CD4-positive, alpha-beta T cell treated with Interleukin-4 for 1 hour (primary cell): ENCODE measurements at regions not wholly inside any gene's neighbourhood (a gene's known extent, or its start where the extent isn't known, plus 50 kb on each side); places are given as distances from the start of the nearest gene placed in this dataset.
"Not testable (repeated sequence)": the region's sequence is repeated elsewhere in the genome, so short reads cannot be mapped to it uniquely, and the experiment has no call there.

Source experiments
- DNase-seq, 2 donors: peaks; one replicate each; pipeline ENCODE4 v3.0.0-alpha.2; 2020 to 2022

- no peak for DNase-seq
Measured at GRCh38 chr4:147284256-147284835, 196.6 kb upstream of the EDNRA start.

GRCh38 chr4:147284935-147285334 lies 196.0 kb upstream of the EDNRA start:
- no peak for DNase-seq

- no peak for DNase-seq
Measured at GRCh38 chr4:147285751-147286150, 195.1 kb upstream of the EDNRA start.

GRCh38 chr4:147286846-147287587 lies 193.9 kb upstream of the EDNRA start:
- DNase-seq, result no peak

GRCh38 chr4:147287588-147287890 lies 193.4 kb upstream of the EDNRA start:
- no peak for DNase-seq

- no peak for DNase-seq
Measured at GRCh38 chr4:147288512-147288911, 192.4 kb upstream of the EDNRA start.

GRCh38 chr4:147289181-147289580 lies 191.7 kb upstream of the EDNRA start:
- no peak for DNase-seq

GRCh38 chr4:147292604-147293313 lies 188.1 kb upstream of the EDNRA start:
- not testable (repeated sequence) for DNase-seq

GRCh38 chr4:147293314-147293677 lies 187.6 kb upstream of the EDNRA start:
- not testable (repeated sequence) for DNase-seq

- DNase-seq, result no peak
Measured at GRCh38 chr4:147299205-147299604, 181.7 kb upstream of the EDNRA start.

GRCh38 chr4:147303174-147303872 lies 177.6 kb upstream of the EDNRA start:
- no peak for DNase-seq

- DNase-seq, result no peak
Measured at GRCh38 chr4:147303873-147304229, 177.0 kb upstream of the EDNRA start.

- DNase-seq, result no peak
Measured at GRCh38 chr4:147307896-147308674, 172.8 kb upstream of the EDNRA start.

- DNase-seq, result no peak
Measured at GRCh38 chr4:147309434-147309833, 171.5 kb upstream of the EDNRA start.

GRCh38 chr4:147310312-147310711 lies 170.6 kb upstream of the EDNRA start:
- no peak for DNase-seq

GRCh38 chr4:147311956-147312355 lies 168.9 kb upstream of the EDNRA start:
- DNase-seq, result no peak

- DNase-seq, result no peak
Measured at GRCh38 chr4:147312376-147313046, 168.4 kb upstream of the EDNRA start.

- no peak for DNase-seq
Measured at GRCh38 chr4:147313108-147313507, 167.8 kb upstream of the EDNRA start.

GRCh38 chr4:147318586-147318985 lies 162.3 kb upstream of the EDNRA start:
- DNase-seq, result no peak

- DNase-seq, result no peak
Measured at GRCh38 chr4:147325571-147325981, 155.3 kb upstream of the EDNRA start.

GRCh38 chr4:147326591-147326990 lies 154.3 kb upstream of the EDNRA start:
- no peak for DNase-seq

- no peak for DNase-seq
Measured at GRCh38 chr4:147327322-147327721, 153.6 kb upstream of the EDNRA start.
